K562 (cell line): ENCODE measurements at regions not wholly inside any gene's neighbourhood (a gene's known extent, or its start where the extent isn't known, plus 50 kb on each side); places are given as distances from the start of the nearest gene placed in this dataset.

Experiments
- CBX8 ChIP-seq: fragments of 200-600 bp; sonication (generic); IDR thresholded peaks from 2 replicates; pipeline ENCODE4 v1.6.1; 2012; ENCODE audit warnings: borderline replicate concordance, mixed run types, low read depth, mild to moderate bottlenecking, moderate library complexity, mixed read lengths, low read length, control low read depth, inconsistent platforms; ENCODE audit not compliant: poor library complexity, severe bottlenecking; ENCODE audit errors: extremely low read depth
- CTCF ChIP-seq, 3 experiments: IDR thresholded peaks in 2 of 3; conservative IDR thresholded peaks in 1 of 3; 2 replicates each; pipeline ENCODE4 v1.5.1; 2011 to 2012; ENCODE audit warnings: low read length in 3 of 3, mild to moderate bottlenecking in 3 of 3, control low read depth in 2 of 3, improper control_type of control experiment in 1 of 3, inconsistent platforms in 1 of 3, low read depth in 1 of 3, mixed read lengths in 1 of 3, moderate library complexity in 1 of 3; ENCODE audit not compliant: insufficient read depth in 2 of 3
- EP300 ChIP-seq: IDR thresholded peaks from 2 replicates; pipeline ENCODE4 v1.6.1; 2012; ENCODE audit warnings: low read length, improper control_type of control experiment
- HMG20B ChIP-seq: fragments of 250-450 bp; sonication (Bioruptor Pico); IDR thresholded peaks from 2 replicates; pipeline ENCODE4 v1.5.0; 2021; ENCODE audit warnings: mild to moderate bottlenecking
- HMGXB4 ChIP-seq: sonication (generic); formaldehyde crosslinking; IDR thresholded peaks from 2 replicates; pipeline ENCODE4 v1.8.1; 2023; ENCODE audit warnings: mild to moderate bottlenecking, missing genetic modification reagents
- IRF2 ChIP-seq: sonication (generic); formaldehyde crosslinking; IDR thresholded peaks from 2 replicates; pipeline ENCODE4 v1.8.1; 2022; ENCODE audit warnings: mild to moderate bottlenecking, missing genetic modification reagents
- MAFF ChIP-seq: IDR thresholded peaks from 2 replicates; pipeline ENCODE4 v1.6.1; 2012; ENCODE audit warnings: low read length, improper control_type of control experiment
- MCM3 ChIP-seq: fragments of 450-650 bp; IDR thresholded peaks from 2 replicates; pipeline ENCODE4 v1.6.1; 2016
- POLR2A ChIP-seq: fragments of 450-650 bp; conservative IDR thresholded peaks from 2 replicates; pipeline ENCODE4 v1.6.1; 2016
- RCOR1 ChIP-seq, 2 experiments: IDR thresholded peaks; 2 replicates each; pipeline ENCODE4 v1.6.1; 2012; ENCODE audit warnings: low read depth in 2 of 2, low read length in 2 of 2, borderline replicate concordance in 1 of 2, improper control_type of control experiment in 1 of 2
- SRF ChIP-seq, 2 experiments: fragments of 250-450, 450-650 bp in 1 of 2; sonication (Bioruptor Pico) in 1 of 2; sonication (generic) in 1 of 2; formaldehyde crosslinking; IDR thresholded peaks; 2 replicates each; pipeline versions ENCODE4 v1.5.0 to v1.5.1; 2020 to 2022; ENCODE audit warnings: mild to moderate bottlenecking in 1 of 2, missing genetic modification reagents in 1 of 2
- TAF1 ChIP-seq: IDR thresholded peaks from 2 replicates; pipeline ENCODE4 v1.6.1; 2011; ENCODE audit warnings: mild to moderate bottlenecking, low read length, moderate library complexity; ENCODE audit not compliant: insufficient read depth, control insufficient read depth, severe bottlenecking; ENCODE audit errors: extremely low read depth
- TCF3 ChIP-seq: sonication (generic); formaldehyde crosslinking; IDR thresholded peaks from 2 replicates; pipeline ENCODE4 v1.4.0; 2020; ENCODE audit warnings: mild to moderate bottlenecking, missing genetic modification reagents
- ZNF239 ChIP-seq: fragments of 250-450 bp; sonication (Bioruptor Pico); IDR thresholded peaks from 2 replicates; pipeline ENCODE4 v1.4.0; 2020; ENCODE audit warnings: mild to moderate bottlenecking

- TF ChIP-seq CBX8, result no peak
- no peak for TF ChIP-seq MCM3
- no peak for TF ChIP-seq SRF (CRISPR knock-in tag; IDR thresholded peaks at IDR 0.05)
- no peak for TF ChIP-seq TAF1
- no peak for TF ChIP-seq MAFF
- TF ChIP-seq TCF3 (CRISPR knock-in tag), result no peak
- no peak for TF ChIP-seq EP300
- TF ChIP-seq RCOR1 (IDR thresholded peaks at IDR 0.05; ENCODE audit: borderline replicate concordance in 1 of 2, low read depth in 2 of 2, low read length in 2 of 2), result no peak
- no peak for TF ChIP-seq IRF2 (CRISPR knock-in tag)
- no peak for TF ChIP-seq HMG20B
- TF ChIP-seq CTCF (IDR thresholded peaks at IDR 0.05 in 2 of 3, conservative IDR thresholded peaks at IDR 0.05 in 1 of 3; ENCODE audit: insufficient read depth in 2 of 3, low read depth in 1 of 3, low read length in 3 of 3), result no peak
- no peak for TF ChIP-seq HMGXB4 (CRISPR knock-in tag)
- no peak for TF ChIP-seq POLR2A
- no peak for TF ChIP-seq ZNF239 (CRISPR knock-in tag)
Observed at GRCh38 chr5:91925249-91925648, 542.1 kb upstream of the ARRDC3 start.
